GM13977 (cell line): ENCODE measurements at regions not wholly inside any gene's neighbourhood (a gene's known extent, or its start where the extent isn't known, plus 50 kb on each side); places are given as distances from the start of the nearest gene placed in this dataset.

ENCODE experiments used
- DNase-seq: peaks from one replicate; pipeline ENCODE4 v3.0.0; 2012; ENCODE audit warnings: low spot score
- in situ Hi-C: fragments of 300-500 bp; cut with MboI; formaldehyde crosslinking; loops from one replicate; pipeline ENCODE4 v1.12.0; 2022; ENCODE audit warnings: low sequenced_read_pairs, low pct_unique_long_range_greater_than_20kb, mixed read lengths, inconsistent platforms; ENCODE audit not compliant: unreplicated experiment
- TF ChIP-seq, protein P1 (sequence below): IDR thresholded peaks from 2 replicates; pipeline ENCODE4 v1.5.1; 2012; ENCODE audit warnings: mild to moderate bottlenecking, control low read depth; ENCODE audit not compliant: insufficient read depth; ENCODE audit errors: extremely low read depth, missing control alignments

GRCh38 chr10:98323221-98324164, 55.5 kb upstream of the LOXL4 start:
- in situ Hi-C loops: loop anchor here (25.0 kb wide), 1 partner anchor 411 kb away; no protein-coding TSS in a partner anchor
- TF ChIP-seq, protein P1, sequence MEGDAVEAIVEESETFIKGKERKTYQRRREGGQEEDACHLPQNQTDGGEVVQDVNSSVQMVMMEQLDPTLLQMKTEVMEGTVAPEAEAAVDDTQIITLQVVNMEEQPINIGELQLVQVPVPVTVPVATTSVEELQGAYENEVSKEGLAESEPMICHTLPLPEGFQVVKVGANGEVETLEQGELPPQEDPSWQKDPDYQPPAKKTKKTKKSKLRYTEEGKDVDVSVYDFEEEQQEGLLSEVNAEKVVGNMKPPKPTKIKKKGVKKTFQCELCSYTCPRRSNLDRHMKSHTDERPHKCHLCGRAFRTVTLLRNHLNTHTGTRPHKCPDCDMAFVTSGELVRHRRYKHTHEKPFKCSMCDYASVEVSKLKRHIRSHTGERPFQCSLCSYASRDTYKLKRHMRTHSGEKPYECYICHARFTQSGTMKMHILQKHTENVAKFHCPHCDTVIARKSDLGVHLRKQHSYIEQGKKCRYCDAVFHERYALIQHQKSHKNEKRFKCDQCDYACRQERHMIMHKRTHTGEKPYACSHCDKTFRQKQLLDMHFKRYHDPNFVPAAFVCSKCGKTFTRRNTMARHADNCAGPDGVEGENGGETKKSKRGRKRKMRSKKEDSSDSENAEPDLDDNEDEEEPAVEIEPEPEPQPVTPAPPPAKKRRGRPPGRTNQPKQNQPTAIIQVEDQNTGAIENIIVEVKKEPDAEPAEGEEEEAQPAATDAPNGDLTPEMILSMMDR: no peak
- no peak for DNase-seq

- TF ChIP-seq, protein P1: no peak
- in situ Hi-C loops: loop anchor here (25.0 kb wide), 1 partner anchor 409 kb away; no protein-coding TSS in a partner anchor
- DNase-seq: no peak
Observed at GRCh38 chr10:98321186-98321780, 53.3 kb upstream of the LOXL4 start.

DNA sequence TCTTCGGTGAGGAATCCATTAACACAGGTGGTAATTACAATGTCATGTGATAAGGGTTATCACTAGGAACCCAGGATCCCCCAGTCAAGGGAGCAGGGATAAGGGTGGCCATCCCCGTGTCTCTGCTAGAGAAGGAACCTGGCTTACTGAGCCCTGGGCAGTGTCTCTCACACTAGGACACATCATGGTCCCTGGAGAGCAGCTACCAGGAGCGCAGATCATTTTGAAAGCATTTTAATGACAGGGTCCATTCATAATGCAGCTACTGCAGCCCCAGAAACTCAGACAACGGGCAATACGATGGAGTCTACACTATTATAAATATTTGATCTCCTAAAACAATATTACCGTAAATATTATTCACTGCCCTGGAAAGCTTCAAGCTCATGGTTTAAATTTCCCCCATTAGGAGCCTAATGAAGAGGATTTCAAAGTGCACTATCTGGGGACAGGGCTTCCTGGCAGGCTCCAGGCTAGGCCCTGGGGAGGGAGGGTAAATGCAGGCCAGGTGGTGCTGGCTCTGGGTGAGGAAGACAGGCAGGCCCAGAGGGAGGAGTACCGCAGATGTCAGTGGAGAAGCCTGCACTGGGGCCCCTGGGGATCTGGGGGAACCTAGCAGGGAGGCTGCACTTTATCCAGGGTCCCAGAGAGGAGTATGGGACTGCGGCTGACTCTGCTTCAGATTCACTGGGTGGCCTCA, 52.6 kb upstream of the LOXL4 start:
- DNase-seq: no peak
- in situ Hi-C loops: loop anchor here (25.0 kb wide), 1 partner anchor 408 kb away; no protein-coding TSS in a partner anchor
- TF ChIP-seq, protein P1: no peak

DNA sequence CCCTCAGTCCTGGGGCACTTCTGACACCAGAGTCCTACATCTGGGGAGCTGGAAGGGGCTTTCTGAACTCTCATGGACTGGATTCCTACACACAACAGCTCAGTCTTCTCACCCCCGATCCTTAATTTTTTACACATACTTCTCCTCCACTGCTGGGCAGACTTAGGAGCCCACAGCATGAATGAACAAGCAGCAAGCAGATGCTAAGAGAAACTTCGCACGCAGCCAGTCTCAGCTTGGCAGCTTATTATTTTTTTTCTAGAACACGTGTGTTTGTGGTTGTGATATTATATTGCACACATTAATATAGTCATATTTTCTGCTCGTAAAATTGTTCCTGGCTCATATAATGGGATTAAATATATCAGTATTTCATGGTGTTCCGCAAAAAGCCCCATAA, 50.9 kb upstream of the LOXL4 start:
- TF ChIP-seq, protein P1: no peak
- DNase-seq: no peak
- in situ Hi-C loops: loop anchor here (25.0 kb wide), 1 partner anchor 407 kb away; no protein-coding TSS in a partner anchor
